ENCODE measurements at regions not wholly inside any gene's neighbourhood (a gene's known extent, or its start where the extent isn't known, plus 50 kb on each side); places are given as distances from the start of the nearest gene placed in this dataset.

- DNase-seq (ENCODE audit: low read depth, low spot score) (no peak), ATAC-seq (no peak)
- POLR2A ChIA-PET = no interaction called here
- Histone ChIP-seq H3K79me2 (ENCODE audit: insufficient read depth, low read length) (no peaks in the 10 kb centered on the region), H3K4me1 (ENCODE audit: control insufficient read depth in 1 of 2, insufficient read depth in 2 of 2, low read length in 2 of 2) (no peaks in the 10 kb centered on the region), H2AFZ (ENCODE audit: low read depth, low read length, poor library complexity, severe bottlenecking) (no peak overlapping the region), H3K4me3 (replicated peaks in 1 of 2; ENCODE audit: low read depth in 1 of 2, low read length in 2 of 2) (no peak overlapping the region), H3K36me3 (ENCODE audit: control insufficient read depth in 1 of 2, insufficient read depth in 2 of 2, low read length in 2 of 2) (no peaks in the 10 kb centered on the region), H3K27ac (ENCODE audit: low read depth, low read length) (no peak overlapping the region), H3K4me2 (ENCODE audit: low read length) (no peak overlapping the region), H3K9me2 (ENCODE audit: insufficient read depth) (no peaks in the 10 kb centered on the region), H3K27me3 (ENCODE audit: insufficient read depth, low read length) (0 out of 2 replicates have a peak, but pooled peaks cover 10% of the 10 kb centered on the region), H3K9me3 (ENCODE audit: control insufficient read depth in 1 of 2, insufficient read depth in 1 of 2, low read depth in 1 of 2, low read length in 2 of 2) (no peaks in the 10 kb centered on the region), H3K9ac (ENCODE audit: low read length) (no peak overlapping the region), H4K20me1 (ENCODE audit: insufficient read depth) (no peaks in the 10 kb centered on the region)
- TF ChIP-seq POLR2AphosphoS5 (IDR thresholded peaks at IDR 0.05; ENCODE audit: low read depth, low read length) = no peak
- no peak for TF ChIP-seq RAD21 (IDR thresholded peaks at IDR 0.05; ENCODE audit: low read depth)
- TF ChIP-seq SP1 (IDR thresholded peaks at IDR 0.05; ENCODE audit: low read depth) = no peak
- no peak for TF ChIP-seq FOSL1 (IDR thresholded peaks at IDR 0.05; ENCODE audit: low read depth)
- TF ChIP-seq ZFX (IDR thresholded peaks at IDR 0.05) = no peak
- TF ChIP-seq, protein P1, sequence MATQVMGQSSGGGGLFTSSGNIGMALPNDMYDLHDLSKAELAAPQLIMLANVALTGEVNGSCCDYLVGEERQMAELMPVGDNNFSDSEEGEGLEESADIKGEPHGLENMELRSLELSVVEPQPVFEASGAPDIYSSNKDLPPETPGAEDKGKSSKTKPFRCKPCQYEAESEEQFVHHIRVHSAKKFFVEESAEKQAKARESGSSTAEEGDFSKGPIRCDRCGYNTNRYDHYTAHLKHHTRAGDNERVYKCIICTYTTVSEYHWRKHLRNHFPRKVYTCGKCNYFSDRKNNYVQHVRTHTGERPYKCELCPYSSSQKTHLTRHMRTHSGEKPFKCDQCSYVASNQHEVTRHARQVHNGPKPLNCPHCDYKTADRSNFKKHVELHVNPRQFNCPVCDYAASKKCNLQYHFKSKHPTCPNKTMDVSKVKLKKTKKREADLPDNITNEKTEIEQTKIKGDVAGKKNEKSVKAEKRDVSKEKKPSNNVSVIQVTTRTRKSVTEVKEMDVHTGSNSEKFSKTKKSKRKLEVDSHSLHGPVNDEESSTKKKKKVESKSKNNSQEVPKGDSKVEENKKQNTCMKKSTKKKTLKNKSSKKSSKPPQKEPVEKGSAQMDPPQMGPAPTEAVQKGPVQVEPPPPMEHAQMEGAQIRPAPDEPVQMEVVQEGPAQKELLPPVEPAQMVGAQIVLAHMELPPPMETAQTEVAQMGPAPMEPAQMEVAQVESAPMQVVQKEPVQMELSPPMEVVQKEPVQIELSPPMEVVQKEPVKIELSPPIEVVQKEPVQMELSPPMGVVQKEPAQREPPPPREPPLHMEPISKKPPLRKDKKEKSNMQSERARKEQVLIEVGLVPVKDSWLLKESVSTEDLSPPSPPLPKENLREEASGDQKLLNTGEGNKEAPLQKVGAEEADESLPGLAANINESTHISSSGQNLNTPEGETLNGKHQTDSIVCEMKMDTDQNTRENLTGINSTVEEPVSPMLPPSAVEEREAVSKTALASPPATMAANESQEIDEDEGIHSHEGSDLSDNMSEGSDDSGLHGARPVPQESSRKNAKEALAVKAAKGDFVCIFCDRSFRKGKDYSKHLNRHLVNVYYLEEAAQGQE (IDR thresholded peaks at IDR 0.05; ENCODE audit: low read depth) = no peak
- TF ChIP-seq, protein P2, sequence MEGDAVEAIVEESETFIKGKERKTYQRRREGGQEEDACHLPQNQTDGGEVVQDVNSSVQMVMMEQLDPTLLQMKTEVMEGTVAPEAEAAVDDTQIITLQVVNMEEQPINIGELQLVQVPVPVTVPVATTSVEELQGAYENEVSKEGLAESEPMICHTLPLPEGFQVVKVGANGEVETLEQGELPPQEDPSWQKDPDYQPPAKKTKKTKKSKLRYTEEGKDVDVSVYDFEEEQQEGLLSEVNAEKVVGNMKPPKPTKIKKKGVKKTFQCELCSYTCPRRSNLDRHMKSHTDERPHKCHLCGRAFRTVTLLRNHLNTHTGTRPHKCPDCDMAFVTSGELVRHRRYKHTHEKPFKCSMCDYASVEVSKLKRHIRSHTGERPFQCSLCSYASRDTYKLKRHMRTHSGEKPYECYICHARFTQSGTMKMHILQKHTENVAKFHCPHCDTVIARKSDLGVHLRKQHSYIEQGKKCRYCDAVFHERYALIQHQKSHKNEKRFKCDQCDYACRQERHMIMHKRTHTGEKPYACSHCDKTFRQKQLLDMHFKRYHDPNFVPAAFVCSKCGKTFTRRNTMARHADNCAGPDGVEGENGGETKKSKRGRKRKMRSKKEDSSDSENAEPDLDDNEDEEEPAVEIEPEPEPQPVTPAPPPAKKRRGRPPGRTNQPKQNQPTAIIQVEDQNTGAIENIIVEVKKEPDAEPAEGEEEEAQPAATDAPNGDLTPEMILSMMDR (IDR thresholded peaks at IDR 0.05 in 2 of 3, conservative IDR thresholded peaks at IDR 0.05 in 1 of 3; ENCODE audit: borderline replicate concordance in 1 of 3, insufficient read depth in 1 of 3, low read depth in 2 of 3, low read length in 2 of 3) = no peak
- TF ChIP-seq SRF (IDR thresholded peaks at IDR 0.05; ENCODE audit: low read depth) = no peak
- no peak for TF ChIP-seq SIN3A (IDR thresholded peaks at IDR 0.05; ENCODE audit: low read depth)
- TF ChIP-seq, protein P3, sequence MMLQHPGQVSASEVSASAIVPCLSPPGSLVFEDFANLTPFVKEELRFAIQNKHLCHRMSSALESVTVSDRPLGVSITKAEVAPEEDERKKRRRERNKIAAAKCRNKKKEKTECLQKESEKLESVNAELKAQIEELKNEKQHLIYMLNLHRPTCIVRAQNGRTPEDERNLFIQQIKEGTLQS (IDR thresholded peaks at IDR 0.05) = no peak
- no TSS peak for BruUV-seq (replicated peaks)
- intact Hi-C loops (cut with micrococcal nuclease) = no loop called here
- RAD21 ChIA-PET (ENCODE audit: low non-redundant PET in 1 of 2, low total read pairs in 2 of 2, uncharacterized antibody in 2 of 2, unreplicated experiment in 2 of 2) = no interaction called here
- CTCF ChIA-PET = interaction anchor here (0.9 to 1.4 kb wide), 2 partner anchors 20 to 239 kb away, joined by 3 read pairs; no protein-coding TSS in a partner anchor
Measured at GRCh38 chr3:168608926-168609325, 513.2 kb upstream of the GOLIM4 start.
